OCI-LY7 (cell line): ENCODE measurements at regions not wholly inside any gene's neighbourhood (a gene's known extent, or its start where the extent isn't known, plus 50 kb on each side); places are given as distances from the start of the nearest gene placed in this dataset.

Experiments used
- BruUV-seq: library from RNA; stranded (reverse); fragments of 400-500 nt; replicated peaks from 2 replicates; lab custom pipeline; 2021; lab: Mats Ljungman, UMichigan
- CTCF ChIA-PET: fragments of 300-600 bp; sonication (Branson Sonifier 250); formaldehyde crosslinking; loops from one replicate; lab custom pipeline; 2022; ENCODE audit warnings: antibody characterized with exemption; ENCODE audit not compliant: unreplicated experiment; lab: Charles Lee
- POLR2A ChIA-PET: fragments of 300-600 bp; sonication (Branson Sonifier 250); formaldehyde crosslinking; loops from one replicate; lab custom pipeline; 2022; ENCODE audit warnings: antibody characterized with exemption; lab: Charles Lee
- DNase-seq: peaks from one replicate; pipeline ENCODE4 v3.0.0-alpha.2; 2015; ENCODE audit warnings: low spot score
- H2AFZ ChIP-seq: fragments of 200-600 bp; sonication (generic), shearing (Covaris generic); 2 replicates; pipeline ENCODE4 v1.6.1; 2014; ENCODE audit warnings: mild to moderate bottlenecking, antibody characterized with exemption, low read length, moderate library complexity
- H3K27ac ChIP-seq: fragments of 200-600 bp; sonication (generic); 2 replicates; pipeline ENCODE4 v1.5.1; 2014; ENCODE audit warnings: mixed run types, low read depth, mild to moderate bottlenecking, moderate library complexity, low read length, inconsistent platforms; ENCODE audit not compliant: poor library complexity, severe bottlenecking
- H3K36me3 ChIP-seq: fragments of 200-600 bp; sonication (generic); 2 replicates; pipeline ENCODE4 v1.6.1; 2014; ENCODE audit warnings: mild to moderate bottlenecking, antibody characterized with exemption, low read length, moderate library complexity, mixed read lengths; ENCODE audit not compliant: insufficient read depth
- H3K4me1 ChIP-seq: fragments of 200-600 bp; sonication (generic); 2 replicates; pipeline ENCODE4 v1.5.1; 2014; ENCODE audit warnings: mild to moderate bottlenecking, low read length; ENCODE audit not compliant: insufficient read depth, poor library complexity, severe bottlenecking
- H3K4me2 ChIP-seq: fragments of 200-600 bp; sonication (generic); 2 replicates; pipeline ENCODE4 v1.6.1; 2014; ENCODE audit warnings: mild to moderate bottlenecking, low read length
- H3K4me3 ChIP-seq: fragments of 200-600 bp; sonication (generic); 2 replicates; pipeline ENCODE4 v1.5.1; 2014; ENCODE audit warnings: mild to moderate bottlenecking, low read depth, low read length; ENCODE audit not compliant: poor library complexity, severe bottlenecking
- H3K79me2 ChIP-seq: fragments of 200-600 bp; sonication (generic); 2 replicates; pipeline ENCODE4 v1.6.1; 2016; ENCODE audit warnings: low read depth, mild to moderate bottlenecking, low read length, moderate library complexity, mixed read lengths; ENCODE audit not compliant: insufficient read depth
- H3K9me2 ChIP-seq: fragments of 200-600 bp; sonication (generic); 2 replicates; pipeline ENCODE4 v1.6.1; 2016; ENCODE audit warnings: mild to moderate bottlenecking, low read length, mixed read lengths; ENCODE audit not compliant: insufficient read depth
- H3K9me3 ChIP-seq: fragments of 200-600 bp; sonication (generic); 2 replicates; pipeline ENCODE4 v1.6.1; 2014; ENCODE audit warnings: mild to moderate bottlenecking, mixed run types, low read length, mixed read lengths
- H4K20me1 ChIP-seq: fragments of 200-600 bp; sonication (generic); 2 replicates; pipeline ENCODE4 v1.6.1; 2014; ENCODE audit warnings: mild to moderate bottlenecking, antibody characterized with exemption, low read length, moderate library complexity, mixed read lengths; ENCODE audit not compliant: insufficient read depth
- CTCF ChIP-seq: fragments of 200-600 bp; sonication (generic); conservative IDR thresholded peaks from 2 replicates; pipeline ENCODE4 v1.5.1; 2014; ENCODE audit warnings: mild to moderate bottlenecking, antibody characterized with exemption, low read length, moderate library complexity, mixed read lengths
- EZH2phosphoT487 ChIP-seq: fragments of 200-600 bp; sonication (generic); IDR thresholded peaks from 2 replicates; pipeline ENCODE4 v1.6.1; 2018; ENCODE audit warnings: low read depth, borderline replicate concordance, mild to moderate bottlenecking, mixed run types, antibody characterized with exemption, low read length, moderate library complexity, mixed read lengths
- intact Hi-C: fragments of 100-400 bp; cut with micrococcal nuclease; formaldehyde crosslinking; loops from one replicate; pipeline ENCODE4 v1.10.0; 2022; ENCODE audit not compliant: unreplicated experiment

GRCh38 chr2:189305291-189305943 is 125.9 kb upstream of the COL5A2 start:
- H3K9me2 ChIP-seq = no peaks in the 10 kb centered on the region
- BruUV-seq = no TSS peak
- no peak overlapping the region for H2AFZ ChIP-seq
- H3K4me1 ChIP-seq = no peaks in the 10 kb centered on the region
- no peak overlapping the region for H3K27ac ChIP-seq
- H3K4me2 ChIP-seq = no peak overlapping the region
- no peak for DNase-seq
- ChIA-PET POLR2A (no interaction called here), CTCF (no interaction called here)
- no peaks in the 10 kb centered on the region for H3K36me3 ChIP-seq
- no peaks in the 10 kb centered on the region for H3K79me2 ChIP-seq
- TF ChIP-seq CTCF (no peak), EZH2phosphoT487 (no peak)
- no peak overlapping the region for H3K4me3 ChIP-seq
- H4K20me1 ChIP-seq = no peaks in the 10 kb centered on the region
- no peaks in the 10 kb centered on the region for H3K9me3 ChIP-seq
- intact Hi-C loops = no loop called here

GRCh38 chr2:189306525-189306924 is 127.0 kb upstream of the COL5A2 start:
- Histone ChIP-seq H3K4me2 (no peak overlapping the region), H4K20me1 (no peaks in the 10 kb centered on the region), H3K4me1 (no peaks in the 10 kb centered on the region), H3K4me3 (no peak overlapping the region), H3K79me2 (no peaks in the 10 kb centered on the region), H3K9me2 (no peaks in the 10 kb centered on the region), H3K9me3 (no peaks in the 10 kb centered on the region), H3K36me3 (no peaks in the 10 kb centered on the region), H2AFZ (no peak overlapping the region), H3K27ac (no peak overlapping the region)
- ChIA-PET CTCF (no interaction called here), POLR2A (no interaction called here)
- no TSS peak for BruUV-seq
- intact Hi-C loops = no loop called here
- DNase-seq = no peak
- TF ChIP-seq CTCF (no peak), EZH2phosphoT487 (no peak)

- Histone ChIP-seq H4K20me1 (no peaks in the 10 kb centered on the region), H3K4me3 (no peak overlapping the region), H3K9me3 (no peaks in the 10 kb centered on the region), H3K27ac (no peak overlapping the region), H3K79me2 (no peaks in the 10 kb centered on the region), H3K36me3 (no peaks in the 10 kb centered on the region), H3K9me2 (no peaks in the 10 kb centered on the region), H3K4me1 (no peaks in the 10 kb centered on the region), H2AFZ (no peak overlapping the region), H3K4me2 (no peak overlapping the region)
- no peak for DNase-seq
- TF ChIP-seq EZH2phosphoT487 (no peak), CTCF (no peak)
- intact Hi-C loops = no loop called here
- ChIA-PET CTCF (no interaction called here), POLR2A (interaction anchor here (0.7 kb wide), 1 partner anchor 1354 kb away, joined by 3 read pairs; no protein-coding TSS in a partner anchor)
- BruUV-seq = no TSS peak
Observed at GRCh38 chr2:189308056-189308790, 128.7 kb upstream of the COL5A2 start.
